Stomach (tissue), 4 donors: ENCODE measurements at regions not wholly inside any gene's neighbourhood (a gene's known extent, or its start where the extent isn't known, plus 50 kb on each side); places are given as distances from the start of the nearest gene placed in this dataset.

ENCODE experiments used
- POLR2A ChIP-seq, 4 donors: fragments of 450-650 bp; IDR thresholded peaks; one replicate each; pipeline ENCODE4 v1.6.1; 2016; ENCODE audit warnings: antibody characterized with exemption in 4 of 4, control low read depth in 2 of 4, mild to moderate bottlenecking in 1 of 4, moderate library complexity in 1 of 4
- TF ChIP-seq, protein P1 (sequence below), 7 experiments: fragments of 450-650 bp in 4 of 7; fragments of 200-600 bp in 3 of 7; sonication (generic) in 3 of 7; IDR thresholded peaks; one replicate each; pipeline ENCODE4 v1.5.1; 2016 to 2019; ENCODE audit warnings: antibody characterized with exemption in 7 of 7, control low read depth in 2 of 7, mild to moderate bottlenecking in 1 of 7

DNA sequence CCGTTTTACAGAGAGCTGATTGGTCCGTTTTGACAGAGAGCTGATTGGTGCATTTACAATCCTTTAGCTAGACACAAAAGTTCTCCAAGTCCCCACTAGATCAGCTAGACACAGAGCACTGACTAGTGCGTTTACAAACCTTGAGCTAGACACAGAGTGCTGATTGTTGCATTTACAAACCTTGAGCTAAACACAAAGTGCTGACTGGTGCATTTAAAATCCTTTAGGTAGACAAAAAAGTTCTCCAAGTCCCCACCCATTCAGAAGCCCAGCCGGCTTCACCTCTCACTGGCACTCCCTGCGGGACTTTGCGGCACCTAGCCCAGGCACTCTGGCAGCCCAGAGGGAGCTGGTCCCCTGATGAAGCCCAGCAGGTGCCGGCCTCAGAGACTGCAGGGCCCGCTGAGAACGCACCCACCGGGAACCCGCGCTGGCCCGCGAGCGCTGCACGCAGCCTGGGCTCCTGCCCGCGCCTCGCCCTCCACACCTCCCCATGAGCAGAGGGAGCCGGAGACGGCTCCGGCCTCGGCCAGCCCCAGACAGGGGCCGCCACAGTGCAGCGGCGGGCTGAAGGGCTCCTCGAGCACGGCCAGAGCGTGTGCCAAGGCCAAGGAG, 508.1 kb upstream of the CHAC2 start:
- TF ChIP-seq, protein P1, sequence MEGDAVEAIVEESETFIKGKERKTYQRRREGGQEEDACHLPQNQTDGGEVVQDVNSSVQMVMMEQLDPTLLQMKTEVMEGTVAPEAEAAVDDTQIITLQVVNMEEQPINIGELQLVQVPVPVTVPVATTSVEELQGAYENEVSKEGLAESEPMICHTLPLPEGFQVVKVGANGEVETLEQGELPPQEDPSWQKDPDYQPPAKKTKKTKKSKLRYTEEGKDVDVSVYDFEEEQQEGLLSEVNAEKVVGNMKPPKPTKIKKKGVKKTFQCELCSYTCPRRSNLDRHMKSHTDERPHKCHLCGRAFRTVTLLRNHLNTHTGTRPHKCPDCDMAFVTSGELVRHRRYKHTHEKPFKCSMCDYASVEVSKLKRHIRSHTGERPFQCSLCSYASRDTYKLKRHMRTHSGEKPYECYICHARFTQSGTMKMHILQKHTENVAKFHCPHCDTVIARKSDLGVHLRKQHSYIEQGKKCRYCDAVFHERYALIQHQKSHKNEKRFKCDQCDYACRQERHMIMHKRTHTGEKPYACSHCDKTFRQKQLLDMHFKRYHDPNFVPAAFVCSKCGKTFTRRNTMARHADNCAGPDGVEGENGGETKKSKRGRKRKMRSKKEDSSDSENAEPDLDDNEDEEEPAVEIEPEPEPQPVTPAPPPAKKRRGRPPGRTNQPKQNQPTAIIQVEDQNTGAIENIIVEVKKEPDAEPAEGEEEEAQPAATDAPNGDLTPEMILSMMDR (IDR thresholded peaks at IDR 0.05) = no peak
- no peak for TF ChIP-seq POLR2A (IDR thresholded peaks at IDR 0.05)
